Caki2 (cell line): ENCODE measurements at regions not wholly inside any gene's neighbourhood (a gene's known extent, or its start where the extent isn't known, plus 50 kb on each side); places are given as distances from the start of the nearest gene placed in this dataset.

ENCODE experiments used
- DNase-seq: peaks from one replicate; pipeline ENCODE4 v3.0.0-alpha.2; 2015; ENCODE audit warnings: low read depth
- in situ Hi-C: cut with HindIII; loops from 2 replicates; pipeline ENCODE4 v1.10.0; 2016; ENCODE audit warnings: low sequenced_read_pairs, low pct_unique_long_range_greater_than_20kb, mixed read lengths

GRCh38 chr9:126239515-126239914 lies 87.1 kb upstream of the MVB12B start:
- in situ Hi-C loops = no loop called here
- no peak for DNase-seq

GRCh38 chr9:126240835-126241234 lies 85.8 kb upstream of the MVB12B start:
- in situ Hi-C loops = no loop called here
- DNase-seq = no peak

- in situ Hi-C loops = no loop called here
- DNase-seq = peak; percentile 27
These were observed 77.9 kb upstream of the MVB12B start for GRCh38 chr9:126248680-126249079.

GRCh38 chr9:126261584-126262356 lies 64.9 kb upstream of the MVB12B start:
- in situ Hi-C loops = no loop called here
- no peak for DNase-seq

- DNase-seq = no peak
- in situ Hi-C loops = no loop called here
These were observed 63.9 kb upstream of the MVB12B start for GRCh38 chr9:126262738-126263137.

GRCh38 chr9:126270556-126270955 lies 56.1 kb upstream of the MVB12B start:
- in situ Hi-C loops = no loop called here
- DNase-seq = no peak

GRCh38 chr9:126275386-126276001 lies 51.1 kb upstream of the MVB12B start:
- in situ Hi-C loops = no loop called here
- DNase-seq = no peak

GRCh38 chr9:126276056-126276728 lies 50.4 kb upstream of the MVB12B start:
- DNase-seq = no peak
- in situ Hi-C loops = no loop called here
